Body of pancreas (tissue), 4 donors: ENCODE measurements at regions not wholly inside any gene's neighbourhood (a gene's known extent, or its start where the extent isn't known, plus 50 kb on each side); places are given as distances from the start of the nearest gene placed in this dataset.

Source experiments
- CTCF ChIP-seq, 7 experiments: fragments of 450-650 bp in 4 of 7; fragments of 200-600 bp in 3 of 7; sonication (generic) in 3 of 7; IDR thresholded peaks; one replicate each; pipeline ENCODE4 v1.5.1; 2016 to 2019; ENCODE audit warnings: antibody characterized with exemption in 7 of 7
- POLR2A ChIP-seq, 3 donors: fragments of 450-650 bp; IDR thresholded peaks; one replicate each; pipeline ENCODE4 v1.6.1; 2016; ENCODE audit warnings: antibody characterized with exemption in 3 of 3, mild to moderate bottlenecking in 2 of 3

DNA sequence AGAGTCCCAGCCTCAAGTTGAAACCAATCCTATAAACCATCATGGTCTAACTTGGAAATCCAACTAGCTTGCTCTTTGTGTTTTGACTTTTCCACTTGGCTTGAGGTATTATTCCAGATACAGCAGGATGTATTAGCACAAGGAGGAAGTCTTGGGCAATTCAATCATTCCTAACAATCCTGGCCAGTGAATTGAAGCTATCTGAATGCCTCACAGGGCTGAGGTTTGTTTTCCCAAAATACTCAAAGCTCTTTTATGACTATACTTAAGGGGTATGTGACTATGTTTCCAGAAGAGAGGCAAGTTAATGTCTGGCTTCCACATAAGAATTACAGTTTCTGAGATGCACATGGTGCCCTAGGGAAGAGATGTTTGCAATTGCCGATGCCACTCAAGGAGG is 66.8 kb upstream of the SH3RF1 start:
- TF ChIP-seq CTCF (IDR thresholded peaks at IDR 0.05), result no peak
- no peak for TF ChIP-seq POLR2A (IDR thresholded peaks at IDR 0.05)
